PFSK-1 (cell line): ENCODE measurements at regions not wholly inside any gene's neighbourhood (a gene's known extent, or its start where the extent isn't known, plus 50 kb on each side); places are given as distances from the start of the nearest gene placed in this dataset.

Source experiments
- FOXP2 ChIP-seq: optimal IDR thresholded peaks from 2 replicates; pipeline ENCODE3; 2011; ENCODE audit warnings: borderline replicate concordance, control low read depth, inconsistent platforms; ENCODE audit not compliant: insufficient read depth; ENCODE audit errors: extremely low read length, extremely low read depth
- POLR2AphosphoS5 ChIP-seq: IDR thresholded peaks from 2 replicates; pipeline ENCODE4 v1.6.1; 2012; ENCODE audit warnings: low read depth, mild to moderate bottlenecking, control low read depth, low read length, moderate library complexity
- REST ChIP-seq, 2 experiments: IDR thresholded peaks; 2 replicates each; pipeline versions ENCODE4 v1.6.1 to v1.8.0; 2011 to 2012; ENCODE audit warnings: low read depth in 2 of 2, low read length in 2 of 2, control low read depth in 1 of 2, inconsistent platforms in 1 of 2, mild to moderate bottlenecking in 1 of 2, moderate library complexity in 1 of 2; ENCODE audit not compliant: insufficient read depth in 1 of 2
- SIN3A ChIP-seq: IDR thresholded peaks from 2 replicates; pipeline ENCODE4 v1.6.1; 2012; ENCODE audit warnings: mild to moderate bottlenecking, low read length, moderate library complexity, borderline replicate concordance; ENCODE audit not compliant: insufficient read depth
- TAF1 ChIP-seq: IDR thresholded peaks from 2 replicates; pipeline ENCODE4 v1.6.1; 2012; ENCODE audit warnings: low read length, control low read depth, borderline replicate concordance; ENCODE audit not compliant: insufficient read depth

GRCh38 chr5:125564317-125564975, 818.0 kb upstream of the ZNF608 start:
- TF ChIP-seq SIN3A (no peak), FOXP2 (no peak), POLR2AphosphoS5 (no peak), REST (IDR thresholded peaks at IDR 0.05; ENCODE audit: insufficient read depth in 1 of 2, low read depth in 2 of 2, low read length in 2 of 2) (no peak), TAF1 (no peak)
